HUES6 (cell line): ENCODE measurements at regions not wholly inside any gene's neighbourhood (a gene's known extent, or its start where the extent isn't known, plus 50 kb on each side); places are given as distances from the start of the nearest gene placed in this dataset.
"Not testable (repeated sequence)": the region's sequence is repeated elsewhere in the genome, so short reads cannot be mapped to it uniquely, and the experiment has no call there.

Experiments
- H3K27ac ChIP-seq: 2 replicates; pipeline ENCODE4 v1.7.0; 2013; ENCODE audit warnings: low read depth, mild to moderate bottlenecking, low read length, inconsistent platforms
- H3K27me3 ChIP-seq: 2 replicates; pipeline ENCODE4 v1.6.1; 2013; ENCODE audit warnings: low read length; ENCODE audit not compliant: control insufficient read depth, insufficient read depth
- H3K36me3 ChIP-seq: 2 replicates; pipeline ENCODE4 v1.6.1; 2013; ENCODE audit warnings: low read length; ENCODE audit not compliant: control insufficient read depth, insufficient read depth
- H3K4me1 ChIP-seq: 2 replicates; pipeline ENCODE4 v1.6.1; 2013; ENCODE audit warnings: low read length; ENCODE audit not compliant: control insufficient read depth, insufficient read depth
- H3K4me3 ChIP-seq: 2 replicates; pipeline ENCODE4 v1.5.1; 2013; ENCODE audit warnings: low read depth, low read length
- H3K9ac ChIP-seq: one replicate; pipeline ENCODE4 v1.6.1; 2013; ENCODE audit warnings: mild to moderate bottlenecking, low read length
- H3K9me3 ChIP-seq: 2 replicates; pipeline ENCODE4 v1.6.1; 2013; ENCODE audit warnings: low read depth, low read length; ENCODE audit not compliant: control insufficient read depth, insufficient read depth

- not testable (repeated sequence) for H3K27ac ChIP-seq, H3K27me3 ChIP-seq, H3K9ac ChIP-seq, H3K4me3 ChIP-seq, H3K9me3 ChIP-seq, H3K36me3 ChIP-seq, H3K4me1 ChIP-seq
Observed at GRCh38 chr4:9505341-9505740, 61.1 kb downstream of the DEFB131A start.

GRCh38 chr4:9506672-9507071 is 62.5 kb downstream of the DEFB131A start:
- not testable (repeated sequence) for H3K4me3 ChIP-seq, H3K27ac ChIP-seq, H3K27me3 ChIP-seq, H3K4me1 ChIP-seq, H3K9ac ChIP-seq, H3K9me3 ChIP-seq, H3K36me3 ChIP-seq

GRCh38 chr4:9512941-9513340 is 68.7 kb downstream of the DEFB131A start:
- not testable (repeated sequence) for H3K9me3 ChIP-seq, H3K9ac ChIP-seq, H3K27me3 ChIP-seq, H3K36me3 ChIP-seq, H3K27ac ChIP-seq, H3K4me3 ChIP-seq, H3K4me1 ChIP-seq

GRCh38 chr4:9519631-9520030 is 75.4 kb downstream of the DEFB131A start:
- H3K4me1 ChIP-seq, H3K4me3 ChIP-seq, H3K36me3 ChIP-seq, H3K9ac ChIP-seq, H3K9me3 ChIP-seq, H3K27me3 ChIP-seq, H3K27ac ChIP-seq: not testable (repeated sequence)

GRCh38 chr4:9522903-9523302 is 78.7 kb downstream of the DEFB131A start:
- H3K27ac ChIP-seq, H3K4me3 ChIP-seq, H3K9me3 ChIP-seq, H3K9ac ChIP-seq, H3K36me3 ChIP-seq, H3K27me3 ChIP-seq, H3K4me1 ChIP-seq: not testable (repeated sequence)

- not testable (repeated sequence) for H3K27me3 ChIP-seq, H3K4me1 ChIP-seq, H3K36me3 ChIP-seq, H3K9ac ChIP-seq, H3K27ac ChIP-seq, H3K4me3 ChIP-seq, H3K9me3 ChIP-seq
Observed at GRCh38 chr4:9524406-9524805, 80.2 kb downstream of the DEFB131A start.

- H3K27ac ChIP-seq: not testable (repeated sequence)
Observed at GRCh38 chr4:9532134-9532862, 88.1 kb downstream of the DEFB131A start.

GRCh38 chr4:9532863-9533192 is 88.6 kb downstream of the DEFB131A start:
- Histone ChIP-seq H3K4me1 (peaks cover 23% of the 10 kb centered on the region), H3K27me3 (peaks cover 12% of the 10 kb centered on the region), H3K4me3 (peak overlapping the region; percentile 73), H3K9ac (peak overlapping the region; percentile 79)
- H3K36me3 ChIP-seq, H3K9me3 ChIP-seq, H3K27ac ChIP-seq: not testable (repeated sequence)

More at GRCh38 chr4:9532134-9532862, 88.1 kb downstream of the DEFB131A start:
- Histone ChIP-seq H3K9ac (peak overlapping the region; percentile 79), H3K4me1 (peaks cover 21% of the 10 kb centered on the region), H3K4me3 (peak overlapping the region; percentile 73), H3K27me3 (peaks cover 12% of the 10 kb centered on the region)
- not testable (repeated sequence) for H3K36me3 ChIP-seq, H3K9me3 ChIP-seq

GRCh38 chr4:9537101-9537500 is 92.9 kb downstream of the DEFB131A start:
- H3K27ac ChIP-seq, H3K4me3 ChIP-seq, H3K9ac ChIP-seq, H3K36me3 ChIP-seq, H3K9me3 ChIP-seq: not testable (repeated sequence)
- peaks cover 12% of the 10 kb centered on the region for H3K27me3 ChIP-seq
- H3K4me1 ChIP-seq: peaks cover 13% of the 10 kb centered on the region

- H3K27ac ChIP-seq, H3K4me3 ChIP-seq, H3K27me3 ChIP-seq, H3K36me3 ChIP-seq, H3K9ac ChIP-seq, H3K9me3 ChIP-seq: not testable (repeated sequence)
- H3K4me1 ChIP-seq: peaks cover 20% of the 10 kb centered on the region
Observed at GRCh38 chr4:9539939-9540520, 95.8 kb downstream of the DEFB131A start.

- H3K27ac ChIP-seq, H3K9ac ChIP-seq, H3K9me3 ChIP-seq, H3K36me3 ChIP-seq, H3K27me3 ChIP-seq, H3K4me3 ChIP-seq: not testable (repeated sequence)
- peaks cover 20% of the 10 kb centered on the region for H3K4me1 ChIP-seq
Observed at GRCh38 chr4:9541388-9541915, 97.2 kb downstream of the DEFB131A start.
